Uterus (tissue), 2 donors: ENCODE measurements at regions not wholly inside any gene's neighbourhood (a gene's known extent, or its start where the extent isn't known, plus 50 kb on each side); places are given as distances from the start of the nearest gene placed in this dataset.

ENCODE experiments used
- CTCF ChIP-seq, 4 experiments: fragments of 200-600 bp in 2 of 4; fragments of 450-650 bp in 2 of 4; sonication (generic) in 2 of 4; IDR thresholded peaks; one replicate each; pipeline ENCODE4 v1.5.1; 2016 to 2019; ENCODE audit warnings: antibody characterized with exemption in 4 of 4, mild to moderate bottlenecking in 2 of 4, moderate library complexity in 1 of 4
- POLR2A ChIP-seq, 2 donors: fragments of 450-650 bp; IDR thresholded peaks; one replicate each; pipeline ENCODE4 v1.6.1; 2016; ENCODE audit warnings: antibody characterized with exemption in 2 of 2, mild to moderate bottlenecking in 1 of 2, moderate library complexity in 1 of 2

GRCh38 chr9:108677776-108678175 lies 178.0 kb downstream of the ACTL7B start:
- TF ChIP-seq CTCF (IDR thresholded peaks at IDR 0.05) (no peak), POLR2A (IDR thresholded peaks at IDR 0.05) (no peak)
